CD8-positive, alpha-beta memory T cell (primary cell): ENCODE measurements at regions not wholly inside any gene's neighbourhood (a gene's known extent, or its start where the extent isn't known, plus 50 kb on each side); places are given as distances from the start of the nearest gene placed in this dataset.

Experiments
- CTCF ChIA-PET: fragments of 350-600 bp; sonication (Branson Sonifier 250); formaldehyde crosslinking; loops from one replicate; lab custom pipeline; 2021; ENCODE audit warnings: antibody characterized with exemption; lab: Charles Lee
- POLR2A ChIA-PET: fragments of 350-600 bp; sonication (Branson Sonifier 250); formaldehyde crosslinking; loops from one replicate; lab custom pipeline; 2021; ENCODE audit warnings: antibody characterized with exemption; lab: Charles Lee
- DNase-seq, 5 donors: peaks; one replicate each; pipeline versions ENCODE4 v3.0.0 to v3.0.0-alpha.2; 2020 to 2022; ENCODE audit warnings: mixed read lengths in 1 of 5
- H3K27ac ChIP-seq: one replicate; pipeline ENCODE4 v1.7.0; 2013; ENCODE audit warnings: low read depth, mild to moderate bottlenecking, low read length, moderate library complexity
- H3K27me3 ChIP-seq: 2 replicates; pipeline ENCODE4 v1.7.0; 2013; ENCODE audit warnings: low read length, mild to moderate bottlenecking; ENCODE audit not compliant: insufficient read depth, poor library complexity, severe bottlenecking
- H3K36me3 ChIP-seq: 2 replicates; pipeline ENCODE4 v1.7.0; 2013; ENCODE audit warnings: mild to moderate bottlenecking, low read length, moderate library complexity; ENCODE audit not compliant: insufficient read depth
- H3K4me1 ChIP-seq: 2 replicates; pipeline ENCODE4 v1.7.0; 2013; ENCODE audit warnings: mild to moderate bottlenecking, low read length, moderate library complexity; ENCODE audit not compliant: insufficient read depth
- H3K4me3 ChIP-seq: 2 replicates; pipeline ENCODE4 v1.7.0; 2013; ENCODE audit warnings: mild to moderate bottlenecking, low read length
- H3K9me3 ChIP-seq: 2 replicates; pipeline ENCODE4 v1.7.0; 2013; ENCODE audit warnings: mild to moderate bottlenecking, low read length
- H3K27ac Mint-ChIP-seq, 8 donors: one replicate each; pipeline ENCODE4 v1.8.0; 2020 to 2021; ENCODE audit warnings: mixed read lengths in 8 of 8, mild to moderate bottlenecking in 6 of 8, inconsistent platforms in 3 of 8, moderate library complexity in 3 of 8
- H3K27me3 Mint-ChIP-seq, 2 donors: one replicate each; pipeline ENCODE4 v1.8.0; 2020 to 2021; ENCODE audit warnings: mixed read lengths in 2 of 2, mild to moderate bottlenecking in 1 of 2, moderate library complexity in 1 of 2
- H3K36me3 Mint-ChIP-seq, 3 donors: one replicate each; pipeline ENCODE4 v1.8.0; 2020 to 2021; ENCODE audit warnings: mixed read lengths in 3 of 3, inconsistent platforms in 1 of 3, mild to moderate bottlenecking in 1 of 3
- H3K4me1 Mint-ChIP-seq, 3 donors: one replicate each; pipeline ENCODE4 v1.8.0; 2020 to 2021; ENCODE audit warnings: mixed read lengths in 3 of 3, inconsistent platforms in 1 of 3, mild to moderate bottlenecking in 1 of 3
- H3K4me3 Mint-ChIP-seq, 7 donors: one replicate each; pipeline ENCODE4 v1.8.0; 2020 to 2021; ENCODE audit warnings: mixed read lengths in 7 of 7, mild to moderate bottlenecking in 6 of 7, moderate library complexity in 4 of 7, inconsistent platforms in 2 of 7
- H3K9me3 Mint-ChIP-seq, 5 donors: one replicate each; pipeline ENCODE4 v1.8.0; 2020 to 2022; ENCODE audit warnings: mixed read lengths in 5 of 5, mild to moderate bottlenecking in 3 of 5, moderate library complexity in 2 of 5, inconsistent platforms in 1 of 5

DNA sequence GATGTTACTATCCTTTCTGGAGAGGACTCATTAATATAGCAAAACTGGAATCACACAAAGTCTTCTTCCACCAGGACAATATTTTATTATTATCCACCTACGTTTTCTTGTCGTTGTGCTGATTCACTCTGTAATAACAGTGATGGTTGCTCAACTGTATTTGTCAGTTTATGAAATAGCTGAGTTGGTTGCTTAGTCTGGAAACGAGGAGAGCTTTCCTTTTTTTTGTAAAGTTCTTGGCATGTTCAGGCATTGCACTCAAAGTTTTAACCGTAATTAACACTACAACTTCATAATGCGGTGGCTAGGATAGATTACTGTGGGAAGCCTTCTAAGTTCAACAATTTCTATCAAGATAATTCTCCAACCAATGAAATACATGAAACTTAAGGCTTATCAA, 131.2 kb downstream of the RAP2B start:
- ChIA-PET CTCF (interaction anchor here (1.0 kb wide), 2 partner anchors 14 to 130 kb away, joined by 3 read pairs; no protein-coding TSS in a partner anchor), POLR2A (no interaction called here)
- H3K9me3 ChIP-seq, result no peaks in the 10 kb centered on the region
- H3K27ac ChIP-seq, result no peak overlapping the region
- no peaks in the 10 kb centered on the region for H3K36me3 ChIP-seq
- peaks cover 27 to 36% (median 34%) of the 10 kb centered on the region in 3 donors for H3K4me1 Mint-ChIP-seq
- H3K4me3 Mint-ChIP-seq, result no peak overlapping the region
- peaks cover 23% of the 10 kb centered on the region for H3K4me1 ChIP-seq
- no peaks in the 10 kb centered on the region for H3K9me3 Mint-ChIP-seq
- H3K27me3 ChIP-seq, result no peaks in the 10 kb centered on the region
- H3K36me3 Mint-ChIP-seq, result no peaks in the 10 kb centered on the region
- no peak for DNase-seq
- no peak overlapping the region for H3K27ac Mint-ChIP-seq
- no peak overlapping the region for H3K4me3 ChIP-seq
- H3K27me3 Mint-ChIP-seq, result no peaks in the 10 kb centered on the region

GRCh38 chr3:153295901-153296300, 133.9 kb downstream of the RAP2B start:
- no peaks in the 10 kb centered on the region for H3K27me3 ChIP-seq
- no peaks in the 10 kb centered on the region for H3K9me3 ChIP-seq
- peaks cover 7 to 11% (median 10%) of the 10 kb centered on the region in 3 donors for H3K4me1 Mint-ChIP-seq
- no peaks in the 10 kb centered on the region for H3K9me3 Mint-ChIP-seq
- ChIA-PET POLR2A (no interaction called here), CTCF (interaction anchor here (1.4 kb wide), 1 partner anchor 131 kb away, joined by 3 read pairs; no protein-coding TSS in a partner anchor)
- H3K36me3 ChIP-seq, result no peaks in the 10 kb centered on the region
- DNase-seq, result no peak
- no peak overlapping the region for H3K4me3 Mint-ChIP-seq
- no peaks in the 10 kb centered on the region for H3K36me3 Mint-ChIP-seq
- H3K27me3 Mint-ChIP-seq, result no peaks in the 10 kb centered on the region
- no peak overlapping the region for H3K27ac Mint-ChIP-seq
- no peak overlapping the region for H3K4me3 ChIP-seq
- no peak overlapping the region for H3K27ac ChIP-seq
- peaks cover 6% of the 10 kb centered on the region for H3K4me1 ChIP-seq

GRCh38 chr3:153305189-153305588, 143.2 kb downstream of the RAP2B start:
- Mint-ChIP-seq H3K4me3 (no peak overlapping the region), H3K27ac (no peak overlapping the region), H3K27me3 (no peaks in the 10 kb centered on the region), H3K36me3 (no peaks in the 10 kb centered on the region), H3K9me3 (no peaks in the 10 kb centered on the region), H3K4me1 (no peaks in the 10 kb centered on the region)
- Histone ChIP-seq H3K4me1 (no peaks in the 10 kb centered on the region), H3K27ac (no peak overlapping the region), H3K9me3 (no peaks in the 10 kb centered on the region), H3K4me3 (no peak overlapping the region), H3K36me3 (no peaks in the 10 kb centered on the region), H3K27me3 (no peaks in the 10 kb centered on the region)
- POLR2A ChIA-PET, result no interaction called here
- CTCF ChIA-PET, result no interaction called here
- DNase-seq, result no peak

DNA sequence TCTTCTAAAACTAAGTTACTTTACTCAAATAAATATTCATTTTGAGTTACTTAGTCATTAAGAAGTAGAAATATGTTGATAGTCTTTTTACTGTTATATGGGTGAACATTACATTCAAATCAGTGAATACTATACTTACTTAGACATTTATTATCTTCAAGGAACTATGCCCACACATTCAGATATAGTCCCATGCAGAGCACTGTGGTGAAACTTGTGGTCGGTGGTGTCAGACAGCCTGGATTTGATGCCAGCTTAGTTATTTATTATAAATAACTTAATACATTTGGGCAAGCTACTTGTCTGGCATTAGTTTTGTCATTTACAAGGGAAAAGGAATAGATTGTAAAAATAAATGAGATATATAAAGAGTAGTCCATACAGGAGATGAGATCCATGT, 149.5 kb downstream of the RAP2B start:
- DNase-seq, result no peak
- H3K27ac ChIP-seq, result no peak overlapping the region
- ChIA-PET CTCF (no interaction called here), POLR2A (no interaction called here)
- no peaks in the 10 kb centered on the region for H3K9me3 ChIP-seq
- Mint-ChIP-seq H3K9me3 (no peaks in the 10 kb centered on the region), H3K4me3 (no peak overlapping the region), H3K27ac (no peak overlapping the region), H3K36me3 (no peaks in the 10 kb centered on the region), H3K27me3 (peaks cover 0 to 4% of the 10 kb centered on the region in 2 donors), H3K4me1 (peaks cover 11 to 13% (median 13%) of the 10 kb centered on the region in 3 donors)
- no peaks in the 10 kb centered on the region for H3K36me3 ChIP-seq
- H3K4me3 ChIP-seq, result no peak overlapping the region
- no peaks in the 10 kb centered on the region for H3K4me1 ChIP-seq
- H3K27me3 ChIP-seq, result peaks cover 1% of the 10 kb centered on the region

GRCh38 chr3:153313302-153313965, 151.4 kb downstream of the RAP2B start:
- Histone ChIP-seq H3K4me3 (no peak overlapping the region), H3K4me1 (no peaks in the 10 kb centered on the region), H3K9me3 (no peaks in the 10 kb centered on the region), H3K27ac (no peak overlapping the region), H3K36me3 (no peaks in the 10 kb centered on the region), H3K27me3 (peaks cover 4% of the 10 kb centered on the region)
- ChIA-PET POLR2A (no interaction called here), CTCF (no interaction called here)
- Mint-ChIP-seq H3K9me3 (no peaks in the 10 kb centered on the region), H3K4me3 (peak overlapping the region in 1 of 7 donors; percentile 25), H3K27ac (peak overlapping the region in 2 of 8 donors; percentile 10 to 28), H3K36me3 (peaks cover 0 to 2% (median 0%) of the 10 kb centered on the region in 3 donors), H3K4me1 (peaks cover 11 to 13% (median 13%) of the 10 kb centered on the region in 3 donors), H3K27me3 (peaks cover 0 to 4% of the 10 kb centered on the region in 2 donors)
- DNase-seq, result no peak

- no peaks in the 10 kb centered on the region for H3K4me1 ChIP-seq
- DNase-seq, result no peak
- peak overlapping the region in 1 of 8 donors; percentile 5 for H3K27ac Mint-ChIP-seq
- CTCF ChIA-PET, result no interaction called here
- no peak overlapping the region for H3K27ac ChIP-seq
- H3K27me3 ChIP-seq, result peaks cover 4% of the 10 kb centered on the region
- POLR2A ChIA-PET, result no interaction called here
- H3K9me3 ChIP-seq, result no peaks in the 10 kb centered on the region
- peaks cover 0 to 2% (median 0%) of the 10 kb centered on the region in 3 donors for H3K36me3 Mint-ChIP-seq
- H3K4me1 Mint-ChIP-seq, result peaks cover 11 to 13% (median 13%) of the 10 kb centered on the region in 3 donors
- H3K4me3 Mint-ChIP-seq, result no peak overlapping the region
- no peaks in the 10 kb centered on the region for H3K36me3 ChIP-seq
- peaks cover 0 to 4% of the 10 kb centered on the region in 2 donors for H3K27me3 Mint-ChIP-seq
- no peaks in the 10 kb centered on the region for H3K9me3 Mint-ChIP-seq
- no peak overlapping the region for H3K4me3 ChIP-seq
Observed at GRCh38 chr3:153314038-153314437, 152.0 kb downstream of the RAP2B start.

- Histone ChIP-seq H3K4me1 (no peaks in the 10 kb centered on the region), H3K27ac (no peak overlapping the region), H3K27me3 (peaks cover 4% of the 10 kb centered on the region), H3K4me3 (no peak overlapping the region), H3K9me3 (no peaks in the 10 kb centered on the region), H3K36me3 (no peaks in the 10 kb centered on the region)
- no peak overlapping the region for H3K4me3 Mint-ChIP-seq
- H3K9me3 Mint-ChIP-seq, result no peaks in the 10 kb centered on the region
- CTCF ChIA-PET, result no interaction called here
- H3K4me1 Mint-ChIP-seq, result peaks cover 18 to 24% (median 21%) of the 10 kb centered on the region in 3 donors
- DNase-seq, result no peak
- peaks cover 0 to 2% (median 0%) of the 10 kb centered on the region in 3 donors for H3K36me3 Mint-ChIP-seq
- POLR2A ChIA-PET, result no interaction called here
- no peak overlapping the region for H3K27ac Mint-ChIP-seq
- peaks cover 0 to 4% of the 10 kb centered on the region in 2 donors for H3K27me3 Mint-ChIP-seq
Observed at GRCh38 chr3:153315781-153316180, 153.8 kb downstream of the RAP2B start.

DNA sequence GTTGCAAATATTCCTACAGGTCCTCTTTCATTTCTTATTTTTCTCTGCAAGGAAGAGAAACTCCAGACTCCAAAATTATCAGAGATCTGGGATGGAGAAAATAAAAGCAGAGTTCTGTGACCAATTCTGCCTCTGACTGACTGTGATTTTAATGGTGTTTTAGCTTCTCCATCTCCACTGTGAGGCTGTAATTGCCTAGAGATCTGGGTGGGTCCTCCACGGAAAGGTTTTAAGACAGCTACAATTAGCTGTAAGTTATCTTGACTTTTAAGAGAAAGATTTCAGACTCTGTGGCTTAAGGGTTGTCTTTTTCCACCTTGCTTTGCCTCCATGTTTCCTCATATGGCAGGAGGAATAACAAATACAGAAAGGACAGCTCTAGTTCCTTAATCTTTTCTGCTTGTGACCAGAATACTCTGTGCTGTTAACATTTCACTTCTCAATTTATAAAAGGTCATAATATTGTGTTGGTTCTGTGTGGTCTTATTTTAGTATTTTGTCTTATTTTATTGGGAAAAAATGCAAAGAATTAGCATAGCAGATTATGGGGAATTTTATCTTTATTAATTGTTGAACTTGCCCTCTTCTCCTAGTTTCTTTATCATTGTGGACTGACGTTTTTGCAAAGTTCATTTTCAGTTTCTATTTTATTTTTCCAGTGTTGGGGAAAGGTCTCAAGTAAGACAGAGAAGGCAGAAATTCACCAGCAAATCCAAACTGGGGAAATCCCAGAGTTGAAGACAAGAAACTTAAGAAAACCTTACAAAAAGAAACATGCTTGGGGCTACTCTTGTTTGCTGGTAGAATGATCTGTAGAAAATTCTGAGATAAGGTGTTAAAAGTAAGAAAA, 157.9 kb downstream of the RAP2B start:
- ChIA-PET POLR2A (no interaction called here), CTCF (interaction anchor here (1.3 kb wide), 1 partner anchor 110 kb away, joined by 3 read pairs; no protein-coding TSS in a partner anchor)

More for the DNA sequence above, 157.9 kb downstream of the RAP2B start:
- Histone ChIP-seq H3K27ac (no peak overlapping the region), H3K9me3 (no peaks in the 10 kb centered on the region), H3K4me3 (no peak overlapping the region), H3K36me3 (no peaks in the 10 kb centered on the region), H3K4me1 (no peaks in the 10 kb centered on the region), H3K27me3 (peaks cover 4% of the 10 kb centered on the region)
- Mint-ChIP-seq H3K9me3 (no peaks in the 10 kb centered on the region), H3K4me1 (peaks cover 7 to 14% (median 8%) of the 10 kb centered on the region in 3 donors), H3K27ac (peak overlapping the region in 4 of 8 donors; percentile 5 to 41 (median 32)), H3K4me3 (peak overlapping the region in 4 of 7 donors; percentile 6 to 75 (median 50)), H3K36me3 (peaks cover 0 to 2% (median 1%) of the 10 kb centered on the region in 3 donors), H3K27me3 (no peaks in the 10 kb centered on the region)
- DNase-seq, result no peak
